NT2/D1 (cell line): ENCODE measurements at regions not wholly inside any gene's neighbourhood (a gene's known extent, or its start where the extent isn't known, plus 50 kb on each side); places are given as distances from the start of the nearest gene placed in this dataset.

Source experiments
- SUZ12 ChIP-seq: IDR thresholded peaks from 2 replicates; pipeline ENCODE4 v1.6.1; 2011; ENCODE audit not compliant: insufficient read length, insufficient read depth; ENCODE audit errors: extremely low read depth
- ZNF274 ChIP-seq: IDR thresholded peaks from 2 replicates; pipeline ENCODE4 v1.6.1; 2011; ENCODE audit warnings: mild to moderate bottlenecking, low read depth, low read length

GRCh38 chr19:29311191-29311790 is 98.3 kb upstream of the UQCRFS1 start:
- TF ChIP-seq SUZ12 (no peak), ZNF274 (no peak)
